Myocyte (in vitro differentiated cells): ENCODE measurements at regions not wholly inside any gene's neighbourhood (a gene's known extent, or its start where the extent isn't known, plus 50 kb on each side); places are given as distances from the start of the nearest gene placed in this dataset.

ENCODE experiments used
- DNase-seq: peaks from one replicate; pipeline ENCODE4 v3.0.0-alpha.2; 2012; ENCODE audit warnings: low read depth

- no peak for DNase-seq
These were observed 135.7 kb upstream of the ZNF648 start for GRCh38 chr1:182196897-182197870.

- DNase-seq, result no peak
These were observed 134.2 kb upstream of the ZNF648 start for GRCh38 chr1:182195733-182196132.

- DNase-seq, result peak; percentile 87
These were observed 132.5 kb upstream of the ZNF648 start for GRCh38 chr1:182193908-182194550.

GRCh38 chr1:182192966-182193365, 131.5 kb upstream of the ZNF648 start:
- no peak for DNase-seq

GRCh38 chr1:182192215-182192614, 130.7 kb upstream of the ZNF648 start:
- DNase-seq, result no peak

GRCh38 chr1:182191381-182192115, 130.0 kb upstream of the ZNF648 start:
- DNase-seq, result peak; percentile 58

- no peak for DNase-seq
These were observed 128.1 kb upstream of the ZNF648 start for GRCh38 chr1:182189535-182190066.

GRCh38 chr1:182186757-182187146, 125.2 kb upstream of the ZNF648 start:
- DNase-seq, result no peak

- peak; percentile 90 for DNase-seq
These were observed 124.6 kb upstream of the ZNF648 start for GRCh38 chr1:182185842-182186756.

GRCh38 chr1:182185136-182185535, 123.6 kb upstream of the ZNF648 start:
- no peak for DNase-seq

GRCh38 chr1:182183606-182184005, 122.1 kb upstream of the ZNF648 start:
- no peak for DNase-seq

- DNase-seq, result no peak
These were observed 120.8 kb upstream of the ZNF648 start for GRCh38 chr1:182182311-182182710.

GRCh38 chr1:182181167-182181572, 119.7 kb upstream of the ZNF648 start:
- peak; percentile 31 for DNase-seq

GRCh38 chr1:182175361-182175931, 113.9 kb upstream of the ZNF648 start:
- no peak for DNase-seq

- DNase-seq, result no peak
These were observed 113.0 kb upstream of the ZNF648 start for GRCh38 chr1:182174513-182174855.

- no peak for DNase-seq
These were observed 112.4 kb upstream of the ZNF648 start for GRCh38 chr1:182173808-182174512.

- DNase-seq, result no peak
These were observed 111.2 kb upstream of the ZNF648 start for GRCh38 chr1:182172699-182173098.

GRCh38 chr1:182170891-182171461, 109.5 kb upstream of the ZNF648 start:
- no peak for DNase-seq

- DNase-seq, result no peak
These were observed 107.7 kb upstream of the ZNF648 start for GRCh38 chr1:182169203-182169602.
